ENCODE measurements at regions not wholly inside any gene's neighbourhood (a gene's known extent, or its start where the extent isn't known, plus 50 kb on each side); places are given as distances from the start of the nearest gene placed in this dataset.

- POLR2A ChIA-PET, result no interaction called here
- Histone ChIP-seq H3K4me1 (ENCODE audit: control insufficient read depth, insufficient read depth, low read length) (no peaks in the 10 kb centered on the region), H3K27ac (ENCODE audit: low read length) (no peak overlapping the region), H3K4me3 (ENCODE audit: low read depth in 2 of 2, low read length in 2 of 2) (no peak overlapping the region), H3K9me3 (ENCODE audit: control insufficient read depth, insufficient read depth, low read depth, low read length) (no peaks in the 10 kb centered on the region), H3K27me3 (ENCODE audit: control insufficient read depth, insufficient read depth, low read length) (peaks cover 2% of the 10 kb centered on the region; the same call in 1 of the 2 replicates), H3K36me3 (ENCODE audit: control insufficient read depth, insufficient read depth, low read length) (no peaks in the 10 kb centered on the region)
- in situ Hi-C loops (cut with HindIII; ENCODE audit: low pct_unique_long_range_greater_than_20kb, low sequenced_read_pairs), result no loop called here
- no TSS peak for BruUV-seq (replicated peaks)
- no peak for TF ChIP-seq SIN3A (IDR thresholded peaks at IDR 0.05; ENCODE audit: borderline replicate concordance, insufficient read depth, low read depth, low read length)
- no peak for TF ChIP-seq REST (IDR thresholded peaks at IDR 0.05; ENCODE audit: insufficient read depth in 1 of 2, low read depth in 2 of 2, low read length in 1 of 2)
- no peak for TF ChIP-seq CTCF (IDR thresholded peaks at IDR 0.05)
- no peak for TF ChIP-seq POLR2AphosphoS5 (IDR thresholded peaks at IDR 0.05; ENCODE audit: low read depth, low read length)
- TF ChIP-seq TCF7L2 (IDR thresholded peaks at IDR 0.05; ENCODE audit: low read depth, low read length), result no peak
- intact Hi-C loops (cut with micrococcal nuclease; ENCODE audit: unreplicated experiment), result no loop called here
- no peak for ATAC-seq
- no peak for DNase-seq (ENCODE audit: low read depth, low spot score)
- CTCF ChIA-PET, result no interaction called here
These were observed 409.3 kb downstream of the BCAT1 start for GRCh38 chr12:24539646-24540045.

GRCh38 chr12:24537083-24537860, 411.6 kb downstream of the BCAT1 start:
- H3K4me3 ChIP-seq (ENCODE audit: low read depth in 2 of 2, low read length in 2 of 2), result no peak overlapping the region
- no peaks in the 10 kb centered on the region for H3K4me1 ChIP-seq (ENCODE audit: control insufficient read depth, insufficient read depth, low read length)
- in situ Hi-C loops (cut with HindIII; ENCODE audit: low pct_unique_long_range_greater_than_20kb, low sequenced_read_pairs), result no loop called here
- DNase-seq (ENCODE audit: low read depth, low spot score) (no peak), ATAC-seq (no peak)
- intact Hi-C loops (cut with micrococcal nuclease; ENCODE audit: unreplicated experiment), result no loop called here
- ChIA-PET POLR2A (interaction anchor here (0.6 kb wide), 1 partner anchor 282 kb away, joined by 3 read pairs; no protein-coding TSS in a partner anchor), CTCF (no interaction called here)
- H3K27ac ChIP-seq (ENCODE audit: low read length), result no peak overlapping the region
- no peak for TF ChIP-seq SIN3A (IDR thresholded peaks at IDR 0.05; ENCODE audit: borderline replicate concordance, insufficient read depth, low read depth, low read length)
- no peak for TF ChIP-seq POLR2AphosphoS5 (IDR thresholded peaks at IDR 0.05; ENCODE audit: low read depth, low read length)
- TF ChIP-seq REST (IDR thresholded peaks at IDR 0.05; ENCODE audit: insufficient read depth in 1 of 2, low read depth in 2 of 2, low read length in 1 of 2), result no peak
- no peak for TF ChIP-seq TCF7L2 (IDR thresholded peaks at IDR 0.05; ENCODE audit: low read depth, low read length)
- TF ChIP-seq CTCF (IDR thresholded peaks at IDR 0.05), result no peak
- no peaks in the 10 kb centered on the region for H3K36me3 ChIP-seq (ENCODE audit: control insufficient read depth, insufficient read depth, low read length)
- BruUV-seq (replicated peaks), result no TSS peak
- no peaks in the 10 kb centered on the region for H3K9me3 ChIP-seq (ENCODE audit: control insufficient read depth, insufficient read depth, low read depth, low read length)
- H3K27me3 ChIP-seq (ENCODE audit: control insufficient read depth, insufficient read depth, low read length), result peaks cover 2% of the 10 kb centered on the region; the same call in 1 of the 2 replicates

Data from Panc1 (cell line).